OCI-LY1 (cell line): ENCODE measurements at regions not wholly inside any gene's neighbourhood (a gene's known extent, or its start where the extent isn't known, plus 50 kb on each side); places are given as distances from the start of the nearest gene placed in this dataset.

ENCODE experiments used
- H2AFZ ChIP-seq: fragments of 200-600 bp; sonication (generic), shearing (Covaris generic); 2 replicates; pipeline ENCODE4 v1.6.0; 2014; ENCODE audit warnings: antibody characterized with exemption, mild to moderate bottlenecking, low read length
- H3F3A ChIP-seq: fragments of 200-600 bp; sonication (generic), shearing (Covaris generic); 2 replicates; pipeline ENCODE4 v1.6.0; 2014; ENCODE audit warnings: mild to moderate bottlenecking, antibody characterized with exemption, low read length, moderate library complexity; ENCODE audit not compliant: insufficient read depth
- H3K27ac ChIP-seq: fragments of 200-600 bp; sonication (generic); 2 replicates; pipeline ENCODE4 v1.5.1; 2014; ENCODE audit warnings: low read length, mixed run types, mild to moderate bottlenecking, low read depth; ENCODE audit not compliant: poor library complexity, severe bottlenecking
- H3K27me3 ChIP-seq: fragments of 200-600 bp; sonication (generic); 2 replicates; pipeline ENCODE4 v1.6.0; 2014; ENCODE audit warnings: antibody characterized with exemption, mild to moderate bottlenecking, low read length, moderate library complexity; ENCODE audit not compliant: insufficient read depth
- H3K36me3 ChIP-seq: fragments of 200-600 bp; sonication (generic); 2 replicates; pipeline ENCODE4 v1.6.1; 2014; ENCODE audit warnings: mild to moderate bottlenecking, antibody characterized with exemption, low read length, moderate library complexity, mixed read lengths; ENCODE audit not compliant: insufficient read depth
- H3K4me1 ChIP-seq: fragments of 200-600 bp; sonication (generic); 2 replicates; pipeline ENCODE4 v1.5.1; 2014; ENCODE audit warnings: mild to moderate bottlenecking, low read length, moderate library complexity; ENCODE audit not compliant: insufficient read depth, severe bottlenecking
- H3K4me2 ChIP-seq: fragments of 200-600 bp; sonication (generic), shearing (Covaris generic); 2 replicates; pipeline ENCODE4 v1.6.1; 2014; ENCODE audit warnings: low read length
- H3K4me3 ChIP-seq: fragments of 200-600 bp; sonication (generic); 2 replicates; pipeline ENCODE4 v1.5.1; 2014; ENCODE audit warnings: low read length, low read depth, mild to moderate bottlenecking, mixed read lengths; ENCODE audit not compliant: poor library complexity, severe bottlenecking
- H3K79me2 ChIP-seq: fragments of 200-600 bp; shearing (Covaris generic); 2 replicates; pipeline ENCODE4 v1.6.1; 2016; ENCODE audit warnings: mixed run types, low read length, mixed read lengths; ENCODE audit not compliant: insufficient read depth
- H3K9ac ChIP-seq: fragments of 200-600 bp; sonication (generic), shearing (Covaris generic); 2 replicates; pipeline ENCODE4 v1.6.1; 2014; ENCODE audit warnings: mild to moderate bottlenecking, low read length, mixed read lengths
- H3K9me2 ChIP-seq: fragments of 200-600 bp; sonication (generic), shearing (Covaris generic); 2 replicates; pipeline ENCODE4 v1.6.1; 2014; ENCODE audit warnings: low read depth, mild to moderate bottlenecking, low read length, mixed read lengths
- H3K9me3 ChIP-seq: fragments of 200-600 bp; shearing (Covaris generic); 2 replicates; pipeline ENCODE4 v1.6.1; 2014; ENCODE audit warnings: low read length, mixed read lengths
- H4K20me1 ChIP-seq: fragments of 200-600 bp; sonication (generic), shearing (Covaris generic); 2 replicates; pipeline ENCODE4 v1.6.0; 2016; ENCODE audit warnings: mild to moderate bottlenecking, low read length; ENCODE audit not compliant: insufficient read depth
- CTCF ChIP-seq: fragments of 200-600 bp; sonication (generic), shearing (Covaris generic); IDR thresholded peaks from 2 replicates; pipeline ENCODE4 v1.5.1; 2017; ENCODE audit warnings: mild to moderate bottlenecking, antibody characterized with exemption, low read length, moderate library complexity, mixed read lengths
- EZH2 ChIP-seq: fragments of 200-600 bp; sonication (generic), shearing (Covaris generic); IDR thresholded peaks from 2 replicates; pipeline ENCODE4 v1.8.0; 2017; ENCODE audit warnings: borderline replicate concordance, mixed run types, mild to moderate bottlenecking, antibody characterized with exemption, low read length, moderate library complexity, mixed read lengths

- H3K9me3 ChIP-seq = no peaks in the 10 kb centered on the region
- no peak overlapping the region for H3K27ac ChIP-seq
- H3K36me3 ChIP-seq = no peaks in the 10 kb centered on the region
- H3K9me2 ChIP-seq = no peaks in the 10 kb centered on the region
- no peak overlapping the region for H3K4me3 ChIP-seq
- H3F3A ChIP-seq = no peaks in the 10 kb centered on the region
- no peaks in the 10 kb centered on the region for H3K4me1 ChIP-seq
- TF ChIP-seq CTCF (no peak), EZH2 (no peak)
- no peak overlapping the region for H2AFZ ChIP-seq
- no peak overlapping the region for H3K4me2 ChIP-seq
- H3K27me3 ChIP-seq = no peaks in the 10 kb centered on the region
- H3K9ac ChIP-seq = no peak overlapping the region
- no peaks in the 10 kb centered on the region for H4K20me1 ChIP-seq
- no peaks in the 10 kb centered on the region for H3K79me2 ChIP-seq
Observed at GRCh38 chr18:43869451-43870008, 592.2 kb upstream of the SYT4 start.

- H3K27ac ChIP-seq = no peak overlapping the region
- H3K9ac ChIP-seq = no peak overlapping the region
- no peaks in the 10 kb centered on the region for H3K79me2 ChIP-seq
- H3K4me3 ChIP-seq = no peak overlapping the region
- H3K9me2 ChIP-seq = no peaks in the 10 kb centered on the region
- TF ChIP-seq EZH2 = no peak
- no peak for TF ChIP-seq CTCF
- H3K4me1 ChIP-seq = no peaks in the 10 kb centered on the region
- H2AFZ ChIP-seq = no peak overlapping the region
- H3F3A ChIP-seq = no peaks in the 10 kb centered on the region
- H3K4me2 ChIP-seq = no peak overlapping the region
- no peaks in the 10 kb centered on the region for H4K20me1 ChIP-seq
- no peaks in the 10 kb centered on the region for H3K9me3 ChIP-seq
- no peaks in the 10 kb centered on the region for H3K36me3 ChIP-seq
- H3K27me3 ChIP-seq = no peaks in the 10 kb centered on the region
Observed at GRCh38 chr18:43870626-43871025, 593.3 kb upstream of the SYT4 start.

- Histone ChIP-seq H3K9ac (no peak overlapping the region), H3K27me3 (no peaks in the 10 kb centered on the region), H3K36me3 (no peaks in the 10 kb centered on the region), H2AFZ (no peak overlapping the region), H3K27ac (no peak overlapping the region), H4K20me1 (no peaks in the 10 kb centered on the region), H3K9me3 (no peaks in the 10 kb centered on the region), H3K4me2 (no peak overlapping the region), H3F3A (no peaks in the 10 kb centered on the region), H3K4me1 (no peaks in the 10 kb centered on the region), H3K79me2 (no peaks in the 10 kb centered on the region), H3K4me3 (no peak overlapping the region), H3K9me2 (no peaks in the 10 kb centered on the region)
- TF ChIP-seq CTCF (no peak), EZH2 (no peak)
Observed at GRCh38 chr18:43875511-43875910, 598.2 kb upstream of the SYT4 start.
